Neural cell (in vitro differentiated cells): ENCODE measurements at regions not wholly inside any gene's neighbourhood (a gene's known extent, or its start where the extent isn't known, plus 50 kb on each side); places are given as distances from the start of the nearest gene placed in this dataset.

Experiments
- EP300 ChIP-seq: fragments of 450-650 bp; conservative IDR thresholded peaks from 2 replicates; pipeline ENCODE4 v1.6.1; 2014; ENCODE audit warnings: antibody characterized with exemption, mild to moderate bottlenecking, moderate library complexity; ENCODE audit not compliant: poor library complexity, severe bottlenecking
- EZH2 ChIP-seq: fragments of 200-600, 300-800 bp; shearing (Covaris generic), sonication (generic); IDR thresholded peaks from 2 replicates; pipeline ENCODE4 v1.6.1; 2014; ENCODE audit warnings: antibody characterized with exemption, low read length, borderline replicate concordance, mild to moderate bottlenecking; ENCODE audit not compliant: insufficient read depth, poor library complexity, severe bottlenecking
- MXI1 ChIP-seq: fragments of 450-650 bp; conservative IDR thresholded peaks from 2 replicates; pipeline ENCODE4 v1.6.1; 2014; ENCODE audit warnings: antibody characterized with exemption, mild to moderate bottlenecking; ENCODE audit not compliant: poor library complexity, severe bottlenecking
- POLR2AphosphoS5 ChIP-seq: IDR thresholded peaks from 2 replicates; pipeline ENCODE4 v1.6.1; 2012
- RAD21 ChIP-seq: fragments of 450-650 bp; conservative IDR thresholded peaks from 2 replicates; pipeline ENCODE4 v1.6.1; 2014; ENCODE audit warnings: antibody characterized with exemption, mild to moderate bottlenecking, moderate library complexity
- SMC3 ChIP-seq: fragments of 450-650 bp; conservative IDR thresholded peaks from 2 replicates; pipeline ENCODE4 v1.6.1; 2014; ENCODE audit warnings: antibody characterized with exemption, mild to moderate bottlenecking, moderate library complexity; ENCODE audit not compliant: poor library complexity
- TAF1 ChIP-seq: IDR thresholded peaks from 2 replicates; pipeline ENCODE4 v1.6.1; 2012; ENCODE audit warnings: low read depth
- TF ChIP-seq, protein P1 (sequence below): fragments of 450-650 bp; IDR thresholded peaks from 2 replicates; pipeline ENCODE4 v1.5.1; 2014; ENCODE audit warnings: antibody characterized with exemption, mild to moderate bottlenecking, moderate library complexity; ENCODE audit not compliant: poor library complexity, severe bottlenecking
- TF ChIP-seq, protein P2 (sequence below): IDR thresholded peaks from 2 replicates; pipeline ENCODE4 v1.6.1; 2012; ENCODE audit warnings: borderline replicate concordance

DNA sequence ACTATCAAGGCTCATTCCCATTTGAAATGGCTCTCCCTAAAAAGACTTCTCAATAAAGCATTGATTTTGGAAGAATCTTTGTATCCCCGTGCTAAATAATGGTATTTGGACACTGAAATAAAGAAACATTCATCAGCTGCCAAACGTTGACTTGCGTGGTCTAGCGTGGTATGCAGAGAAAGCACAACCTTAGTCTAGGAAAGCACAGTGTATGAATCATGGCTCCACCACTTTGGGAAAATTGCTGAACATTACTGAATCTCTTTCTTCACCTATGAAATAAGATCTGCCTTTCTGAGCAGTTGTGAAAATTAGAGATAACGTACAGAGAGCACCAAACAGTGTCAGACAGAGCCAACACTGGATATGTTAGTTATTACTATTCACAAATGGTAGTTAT is 353.9 kb downstream of the SS18 start:
- TF ChIP-seq, protein P1, sequence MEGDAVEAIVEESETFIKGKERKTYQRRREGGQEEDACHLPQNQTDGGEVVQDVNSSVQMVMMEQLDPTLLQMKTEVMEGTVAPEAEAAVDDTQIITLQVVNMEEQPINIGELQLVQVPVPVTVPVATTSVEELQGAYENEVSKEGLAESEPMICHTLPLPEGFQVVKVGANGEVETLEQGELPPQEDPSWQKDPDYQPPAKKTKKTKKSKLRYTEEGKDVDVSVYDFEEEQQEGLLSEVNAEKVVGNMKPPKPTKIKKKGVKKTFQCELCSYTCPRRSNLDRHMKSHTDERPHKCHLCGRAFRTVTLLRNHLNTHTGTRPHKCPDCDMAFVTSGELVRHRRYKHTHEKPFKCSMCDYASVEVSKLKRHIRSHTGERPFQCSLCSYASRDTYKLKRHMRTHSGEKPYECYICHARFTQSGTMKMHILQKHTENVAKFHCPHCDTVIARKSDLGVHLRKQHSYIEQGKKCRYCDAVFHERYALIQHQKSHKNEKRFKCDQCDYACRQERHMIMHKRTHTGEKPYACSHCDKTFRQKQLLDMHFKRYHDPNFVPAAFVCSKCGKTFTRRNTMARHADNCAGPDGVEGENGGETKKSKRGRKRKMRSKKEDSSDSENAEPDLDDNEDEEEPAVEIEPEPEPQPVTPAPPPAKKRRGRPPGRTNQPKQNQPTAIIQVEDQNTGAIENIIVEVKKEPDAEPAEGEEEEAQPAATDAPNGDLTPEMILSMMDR, result no peak
- TF ChIP-seq, protein P2, sequence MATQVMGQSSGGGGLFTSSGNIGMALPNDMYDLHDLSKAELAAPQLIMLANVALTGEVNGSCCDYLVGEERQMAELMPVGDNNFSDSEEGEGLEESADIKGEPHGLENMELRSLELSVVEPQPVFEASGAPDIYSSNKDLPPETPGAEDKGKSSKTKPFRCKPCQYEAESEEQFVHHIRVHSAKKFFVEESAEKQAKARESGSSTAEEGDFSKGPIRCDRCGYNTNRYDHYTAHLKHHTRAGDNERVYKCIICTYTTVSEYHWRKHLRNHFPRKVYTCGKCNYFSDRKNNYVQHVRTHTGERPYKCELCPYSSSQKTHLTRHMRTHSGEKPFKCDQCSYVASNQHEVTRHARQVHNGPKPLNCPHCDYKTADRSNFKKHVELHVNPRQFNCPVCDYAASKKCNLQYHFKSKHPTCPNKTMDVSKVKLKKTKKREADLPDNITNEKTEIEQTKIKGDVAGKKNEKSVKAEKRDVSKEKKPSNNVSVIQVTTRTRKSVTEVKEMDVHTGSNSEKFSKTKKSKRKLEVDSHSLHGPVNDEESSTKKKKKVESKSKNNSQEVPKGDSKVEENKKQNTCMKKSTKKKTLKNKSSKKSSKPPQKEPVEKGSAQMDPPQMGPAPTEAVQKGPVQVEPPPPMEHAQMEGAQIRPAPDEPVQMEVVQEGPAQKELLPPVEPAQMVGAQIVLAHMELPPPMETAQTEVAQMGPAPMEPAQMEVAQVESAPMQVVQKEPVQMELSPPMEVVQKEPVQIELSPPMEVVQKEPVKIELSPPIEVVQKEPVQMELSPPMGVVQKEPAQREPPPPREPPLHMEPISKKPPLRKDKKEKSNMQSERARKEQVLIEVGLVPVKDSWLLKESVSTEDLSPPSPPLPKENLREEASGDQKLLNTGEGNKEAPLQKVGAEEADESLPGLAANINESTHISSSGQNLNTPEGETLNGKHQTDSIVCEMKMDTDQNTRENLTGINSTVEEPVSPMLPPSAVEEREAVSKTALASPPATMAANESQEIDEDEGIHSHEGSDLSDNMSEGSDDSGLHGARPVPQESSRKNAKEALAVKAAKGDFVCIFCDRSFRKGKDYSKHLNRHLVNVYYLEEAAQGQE, result no peak
- TF ChIP-seq POLR2AphosphoS5 (no peak), EZH2 (no peak), SMC3 (no peak), EP300 (no peak), MXI1 (no peak), RAD21 (no peak), TAF1 (no peak)
